ENCODE measurements at regions not wholly inside any gene's neighbourhood (a gene's known extent, or its start where the extent isn't known, plus 50 kb on each side); places are given as distances from the start of the nearest gene placed in this dataset.

- Histone ChIP-seq H3F3A (replicated peaks; ENCODE audit: low read depth) (no peaks in the 10 kb centered on the region), H4K20me1 (replicated peaks; ENCODE audit: insufficient read depth) (no peaks in the 10 kb centered on the region), H2AFZ (peak overlapping the region; percentile 23; the same call in 1 of the 2 replicates), H3K4me1 (ENCODE audit: insufficient read depth) (0 out of 2 replicates have a peak, but pooled peaks cover 5% of the 10 kb centered on the region), H3K4me3 (no peak overlapping the region), H3K36me3 (ENCODE audit: insufficient read depth) (no peaks in the 10 kb centered on the region), H3K79me2 (replicated peaks; ENCODE audit: insufficient read depth) (no peaks in the 10 kb centered on the region), H3K9me2 (ENCODE audit: insufficient read depth) (no peaks in the 10 kb centered on the region), H3K27ac (ENCODE audit: low read depth) (no peak overlapping the region), H3K4me2 (no peak overlapping the region), H3K27me3 (ENCODE audit: insufficient read depth) (no peaks in the 10 kb centered on the region)
- ATAC-seq (no peak), DNase-seq (ENCODE audit: low spot score) (no peak)
- no peak for TF ChIP-seq CTCF (conservative IDR thresholded peaks at IDR 0.05; ENCODE audit: low read depth in 2 of 2)
- TF ChIP-seq POLR2AphosphoS5 (IDR thresholded peaks at IDR 0.05; ENCODE audit: low read depth), result no peak
- H3K27ac Mint-ChIP-seq, result no peak overlapping the region
- no peaks in the 10 kb centered on the region for H3K9me3 Mint-ChIP-seq
- H3K27me3 Mint-ChIP-seq (ENCODE audit: insufficient read depth, low read depth, poor library complexity), result peaks cover 19% of the 10 kb centered on the region
- H3K36me3 Mint-ChIP-seq (ENCODE audit: low read depth), result no peaks in the 10 kb centered on the region
- no peak overlapping the region for H3K4me3 Mint-ChIP-seq
- peaks cover 20% of the 10 kb centered on the region for H3K4me1 Mint-ChIP-seq
These were observed 64.6 kb upstream of the PTPRJ start for GRCh38 chr11:47915783-47916182.

- Histone ChIP-seq H3K36me3 (ENCODE audit: insufficient read depth) (no peaks in the 10 kb centered on the region), H3K27ac (ENCODE audit: low read depth) (no peak overlapping the region), H3K4me3 (no peak overlapping the region), H3K79me2 (replicated peaks; ENCODE audit: insufficient read depth) (no peaks in the 10 kb centered on the region), H3K27me3 (ENCODE audit: insufficient read depth) (no peaks in the 10 kb centered on the region), H3K4me2 (no peak overlapping the region), H3K9me2 (ENCODE audit: insufficient read depth) (no peaks in the 10 kb centered on the region), H3F3A (replicated peaks; ENCODE audit: low read depth) (no peaks in the 10 kb centered on the region), H2AFZ (peak overlapping the region; percentile 23; the same call in 1 of the 2 replicates), H4K20me1 (replicated peaks; ENCODE audit: insufficient read depth) (no peaks in the 10 kb centered on the region), H3K4me1 (ENCODE audit: insufficient read depth) (0 out of 2 replicates have a peak, but pooled peaks cover 5% of the 10 kb centered on the region)
- DNase-seq (ENCODE audit: low spot score) (no peak), ATAC-seq (no peak)
- no peak overlapping the region for H3K27ac Mint-ChIP-seq
- H3K9me3 Mint-ChIP-seq, result no peaks in the 10 kb centered on the region
- H3K4me3 Mint-ChIP-seq, result no peak overlapping the region
- H3K27me3 Mint-ChIP-seq (ENCODE audit: insufficient read depth, low read depth, poor library complexity), result peaks cover 18% of the 10 kb centered on the region
- H3K4me1 Mint-ChIP-seq, result peaks cover 20% of the 10 kb centered on the region
- no peaks in the 10 kb centered on the region for H3K36me3 Mint-ChIP-seq (ENCODE audit: low read depth)
- no peak for TF ChIP-seq ZNF114 (CRISPR knock-in tag; IDR thresholded peaks at IDR 0.05)
- TF ChIP-seq REST (IDR thresholded peaks at IDR 0.05; ENCODE audit: unreplicated experiment), result no peak
- no peak for TF ChIP-seq EZH2phosphoT487 (IDR thresholded peaks at IDR 0.05; ENCODE audit: unreplicated experiment)
- TF ChIP-seq ZNF462 (CRISPR knock-in tag; IDR thresholded peaks at IDR 0.05), result no peak
These were observed 65.0 kb upstream of the PTPRJ start for GRCh38 chr11:47915374-47915773.
